Spleen (tissue), 7 donors: ENCODE measurements at regions not wholly inside any gene's neighbourhood (a gene's known extent, or its start where the extent isn't known, plus 50 kb on each side); places are given as distances from the start of the nearest gene placed in this dataset.

ENCODE experiments used
- POLR2A ChIP-seq, 3 donors: fragments of 450-650 bp; IDR thresholded peaks; one replicate each; pipeline ENCODE4 v1.5.1; 2017; ENCODE audit warnings: antibody characterized with exemption in 3 of 3, mild to moderate bottlenecking in 1 of 3
- TF ChIP-seq, protein P1 (sequence below), 11 experiments: fragments of 200-600 bp in 7 of 11; fragments of 450-650 bp in 4 of 11; sonication (generic) in 4 of 11; IDR thresholded peaks in 8 of 11; conservative IDR thresholded peaks in 3 of 11; 1 replicate in 7 of 11; 2 replicates in 4 of 11; pipeline versions ENCODE4 v1.4.0 to v1.8.0; 2016 to 2021; ENCODE audit warnings: antibody characterized with exemption in 11 of 11, inconsistent platforms in 4 of 11, mild to moderate bottlenecking in 1 of 11
- donor health status: DM: no; HTN: no; CAD: no; lungs with moderate emphysema.
- donor health status: DM: no; HTN: no; CAD: no.
- donor health status: DM: no; HTN: no; CAD: no.

DNA sequence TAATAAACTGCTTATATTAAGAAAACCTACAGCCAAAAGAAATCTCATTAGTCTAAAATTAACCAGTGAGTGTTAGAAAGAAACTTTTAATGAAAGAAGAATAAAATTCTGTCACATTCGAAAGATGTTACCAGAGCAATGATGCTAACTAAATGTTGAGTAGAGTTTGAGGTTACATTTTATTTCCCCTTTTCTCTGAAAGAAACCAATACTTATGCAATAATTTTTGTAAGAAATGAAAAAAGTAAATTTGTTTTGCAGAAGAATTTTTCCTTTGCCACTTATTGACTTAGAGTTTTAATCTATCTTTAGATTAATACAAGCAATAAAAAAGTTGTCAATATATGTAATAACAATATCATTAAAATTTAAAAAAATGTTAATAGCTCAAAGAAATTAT lies 574.0 kb upstream of the GALNTL6 start:
- TF ChIP-seq POLR2A (IDR thresholded peaks at IDR 0.05), result no peak
- TF ChIP-seq, protein P1, sequence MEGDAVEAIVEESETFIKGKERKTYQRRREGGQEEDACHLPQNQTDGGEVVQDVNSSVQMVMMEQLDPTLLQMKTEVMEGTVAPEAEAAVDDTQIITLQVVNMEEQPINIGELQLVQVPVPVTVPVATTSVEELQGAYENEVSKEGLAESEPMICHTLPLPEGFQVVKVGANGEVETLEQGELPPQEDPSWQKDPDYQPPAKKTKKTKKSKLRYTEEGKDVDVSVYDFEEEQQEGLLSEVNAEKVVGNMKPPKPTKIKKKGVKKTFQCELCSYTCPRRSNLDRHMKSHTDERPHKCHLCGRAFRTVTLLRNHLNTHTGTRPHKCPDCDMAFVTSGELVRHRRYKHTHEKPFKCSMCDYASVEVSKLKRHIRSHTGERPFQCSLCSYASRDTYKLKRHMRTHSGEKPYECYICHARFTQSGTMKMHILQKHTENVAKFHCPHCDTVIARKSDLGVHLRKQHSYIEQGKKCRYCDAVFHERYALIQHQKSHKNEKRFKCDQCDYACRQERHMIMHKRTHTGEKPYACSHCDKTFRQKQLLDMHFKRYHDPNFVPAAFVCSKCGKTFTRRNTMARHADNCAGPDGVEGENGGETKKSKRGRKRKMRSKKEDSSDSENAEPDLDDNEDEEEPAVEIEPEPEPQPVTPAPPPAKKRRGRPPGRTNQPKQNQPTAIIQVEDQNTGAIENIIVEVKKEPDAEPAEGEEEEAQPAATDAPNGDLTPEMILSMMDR (IDR thresholded peaks at IDR 0.05 in 8 of 11, conservative IDR thresholded peaks at IDR 0.05 in 3 of 11), result no peak
